ENCODE measurements at regions not wholly inside any gene's neighbourhood (a gene's known extent, or its start where the extent isn't known, plus 50 kb on each side); places are given as distances from the start of the nearest gene placed in this dataset.
"Not testable (repeated sequence)": the region's sequence is repeated elsewhere in the genome, so short reads cannot be mapped to it uniquely, and the experiment has no call there.

- TF ChIP-seq EP300, POLR2A (IDR thresholded peaks at IDR 0.05): not testable (repeated sequence)
- TF ChIP-seq, protein P1, sequence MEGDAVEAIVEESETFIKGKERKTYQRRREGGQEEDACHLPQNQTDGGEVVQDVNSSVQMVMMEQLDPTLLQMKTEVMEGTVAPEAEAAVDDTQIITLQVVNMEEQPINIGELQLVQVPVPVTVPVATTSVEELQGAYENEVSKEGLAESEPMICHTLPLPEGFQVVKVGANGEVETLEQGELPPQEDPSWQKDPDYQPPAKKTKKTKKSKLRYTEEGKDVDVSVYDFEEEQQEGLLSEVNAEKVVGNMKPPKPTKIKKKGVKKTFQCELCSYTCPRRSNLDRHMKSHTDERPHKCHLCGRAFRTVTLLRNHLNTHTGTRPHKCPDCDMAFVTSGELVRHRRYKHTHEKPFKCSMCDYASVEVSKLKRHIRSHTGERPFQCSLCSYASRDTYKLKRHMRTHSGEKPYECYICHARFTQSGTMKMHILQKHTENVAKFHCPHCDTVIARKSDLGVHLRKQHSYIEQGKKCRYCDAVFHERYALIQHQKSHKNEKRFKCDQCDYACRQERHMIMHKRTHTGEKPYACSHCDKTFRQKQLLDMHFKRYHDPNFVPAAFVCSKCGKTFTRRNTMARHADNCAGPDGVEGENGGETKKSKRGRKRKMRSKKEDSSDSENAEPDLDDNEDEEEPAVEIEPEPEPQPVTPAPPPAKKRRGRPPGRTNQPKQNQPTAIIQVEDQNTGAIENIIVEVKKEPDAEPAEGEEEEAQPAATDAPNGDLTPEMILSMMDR (IDR thresholded peaks at IDR 0.05), result not testable (repeated sequence)
Observed at GRCh38 chr2:89968567-89968966, 1277.1 kb downstream of the RPIA start.
